Activated effector memory CD4-positive, alpha-beta T cell treated with Interleukin-2 at 50 U/mL for 16 hours (primary cell): ENCODE measurements at regions not wholly inside any gene's neighbourhood (a gene's known extent, or its start where the extent isn't known, plus 50 kb on each side); places are given as distances from the start of the nearest gene placed in this dataset.

Experiments
- DNase-seq: peaks from one replicate; pipeline ENCODE4 v3.0.0-alpha.2; 2020

DNA sequence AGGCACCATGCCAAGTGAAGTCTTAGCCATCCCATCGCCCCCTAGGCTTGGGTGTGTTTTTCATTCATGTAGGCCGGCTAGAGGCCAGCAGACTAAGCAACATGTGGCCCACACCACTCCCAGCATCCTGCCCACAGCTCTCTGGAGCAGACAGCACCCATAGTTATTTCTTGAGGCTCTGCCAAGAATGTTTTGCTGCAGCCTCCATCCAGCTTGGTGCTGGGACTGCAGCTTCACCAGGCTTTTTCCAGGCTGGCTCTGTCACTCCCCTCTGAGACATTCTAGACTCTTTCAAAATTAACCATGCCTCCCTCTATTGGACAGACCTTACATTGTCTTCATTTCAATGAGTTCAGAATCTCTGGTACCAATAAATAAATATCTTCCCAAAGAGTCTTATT is 104.2 kb downstream of the DUSP10 start:
- DNase-seq, result no peak

DNA sequence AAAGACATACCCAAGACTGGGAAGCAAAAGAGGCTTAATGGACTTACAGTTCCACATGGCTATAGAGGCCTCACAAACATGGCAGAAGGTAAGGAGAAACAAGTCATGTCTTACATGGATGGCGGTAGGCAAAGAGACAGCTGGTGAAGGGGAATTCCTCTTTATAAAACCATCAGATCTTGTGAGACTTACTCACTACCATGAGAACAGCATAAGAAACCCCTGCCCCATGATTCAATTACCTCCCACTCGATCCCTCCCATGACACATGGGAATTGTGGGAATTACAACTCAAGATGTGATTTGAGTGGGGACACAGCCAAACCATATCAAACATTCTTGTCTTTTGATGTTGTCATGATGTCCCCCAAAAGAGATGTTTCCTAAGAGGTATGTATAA is 103.3 kb downstream of the DUSP10 start:
- no peak for DNase-seq

DNA sequence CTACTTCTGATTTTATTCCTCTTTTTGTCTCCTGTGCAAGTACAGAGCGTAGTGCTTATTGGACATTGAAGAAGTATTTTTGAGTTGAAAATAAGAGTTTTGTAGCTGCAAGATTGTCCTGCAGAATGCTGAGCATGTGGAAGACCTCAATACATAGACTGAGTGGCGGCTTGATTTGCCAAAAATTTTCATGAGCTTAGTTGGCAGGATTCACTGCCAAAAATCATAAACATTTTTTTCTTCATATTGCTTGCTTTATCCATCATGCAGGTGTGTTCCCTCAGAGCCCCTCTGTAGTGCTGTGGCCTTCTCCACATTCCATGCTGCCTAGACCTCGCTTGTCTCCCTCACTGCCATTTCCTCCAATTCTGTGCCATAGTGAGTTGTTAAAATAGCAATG is 100.1 kb downstream of the DUSP10 start:
- DNase-seq, result no peak

DNA sequence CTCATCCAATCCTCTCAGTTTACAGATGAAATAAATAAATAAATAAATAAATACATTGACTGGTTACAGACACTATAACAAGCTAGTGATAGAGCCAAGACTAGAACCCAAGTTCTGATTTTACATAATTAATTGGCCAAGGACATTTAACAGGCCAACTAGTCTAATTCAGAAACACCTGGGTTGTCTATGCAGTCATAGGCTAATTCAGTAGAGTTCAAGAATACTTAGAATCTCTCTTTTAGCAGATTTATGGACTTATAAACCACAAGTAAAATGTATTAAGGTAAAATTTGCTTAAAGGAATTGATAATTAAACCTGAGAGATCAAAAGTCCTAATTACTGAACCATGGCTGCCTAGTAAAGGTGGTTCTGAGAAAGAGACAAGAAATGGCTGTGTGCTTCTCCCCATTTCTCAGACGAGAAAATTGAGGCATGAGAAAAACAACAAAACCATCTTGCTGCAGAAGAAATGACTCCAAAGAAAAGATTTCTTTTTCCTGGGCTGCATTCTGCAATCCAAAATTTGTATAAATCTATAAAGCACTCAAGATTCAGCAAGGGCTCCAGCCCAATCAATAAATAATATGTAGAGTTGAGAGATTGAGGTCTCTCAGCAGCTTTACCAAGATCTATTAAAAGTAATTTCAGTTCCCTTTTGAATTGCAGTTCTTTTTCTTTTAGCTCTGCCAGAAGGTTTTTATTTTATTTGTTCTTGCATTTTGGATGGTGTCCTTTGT is 98.3 kb downstream of the DUSP10 start:
- no peak for DNase-seq

DNA sequence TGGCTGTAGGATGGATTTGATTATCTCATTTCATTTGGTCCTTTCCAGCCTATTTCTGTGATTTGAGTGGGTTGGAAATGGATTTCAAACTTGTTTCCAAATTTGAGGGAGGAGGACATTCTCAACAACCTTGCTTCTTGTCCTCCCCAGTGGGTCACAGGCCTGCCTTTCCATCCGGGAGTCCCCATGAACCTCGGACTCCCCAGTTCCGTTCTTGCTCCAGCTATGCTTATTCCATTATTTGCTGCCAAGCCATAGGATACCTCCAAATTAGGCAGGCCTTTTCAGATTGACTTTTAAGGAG is 97.8 kb downstream of the DUSP10 start:
- no peak for DNase-seq

DNA sequence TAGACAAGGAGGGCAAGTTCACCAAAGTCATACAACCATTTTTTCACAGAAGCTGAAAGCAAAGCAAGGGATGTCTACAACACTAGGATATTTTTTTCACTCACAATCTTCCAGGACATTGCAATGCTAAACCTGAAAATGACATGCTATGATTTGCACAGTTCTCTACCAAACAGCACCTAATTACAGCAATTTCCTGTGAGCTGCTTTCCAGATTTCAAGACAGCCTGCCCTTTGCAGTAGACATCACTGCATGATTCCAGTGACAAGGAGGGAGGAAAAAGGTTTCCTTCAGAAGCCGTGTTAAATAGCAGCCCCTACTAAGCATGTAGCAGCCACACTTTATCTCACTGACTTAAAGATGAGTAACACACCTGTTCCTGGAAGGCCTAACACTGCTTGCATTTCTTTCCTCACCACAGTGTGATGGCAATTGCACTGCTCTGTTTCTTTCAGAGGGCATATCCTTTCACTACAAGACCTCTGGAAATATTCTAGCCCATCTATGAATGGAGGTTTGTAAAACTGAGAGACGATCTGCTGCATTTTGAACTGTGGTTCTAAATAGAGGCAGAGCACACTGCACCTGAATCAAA is 97.1 kb downstream of the DUSP10 start:
- DNase-seq, result no peak

DNA sequence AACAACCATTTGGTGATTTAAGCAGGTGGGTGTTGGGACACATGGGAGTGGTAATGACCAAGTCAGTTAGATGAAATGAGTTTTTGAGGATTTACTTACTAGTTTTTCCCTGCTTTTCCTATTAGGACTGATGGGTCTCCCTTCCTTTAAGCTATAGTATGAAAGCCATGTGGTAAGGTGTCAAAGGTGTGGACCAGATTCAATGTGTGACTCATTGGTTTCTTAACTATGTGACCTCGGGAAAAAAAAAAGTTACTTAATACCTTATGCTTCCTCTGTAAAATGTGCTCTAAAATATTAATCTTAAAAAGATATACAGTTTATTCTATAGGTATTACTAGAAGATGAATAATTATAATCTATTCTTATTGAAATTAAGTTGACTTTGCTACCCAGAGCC is 93.7 kb downstream of the DUSP10 start:
- no peak for DNase-seq
